Pancreas (tissue), 10 donors: ENCODE measurements at regions not wholly inside any gene's neighbourhood (a gene's known extent, or its start where the extent isn't known, plus 50 kb on each side); places are given as distances from the start of the nearest gene placed in this dataset.
"Not testable (repeated sequence)": the region's sequence is repeated elsewhere in the genome, so short reads cannot be mapped to it uniquely, and the experiment has no call there.

Source experiments
- ATAC-seq, 4 donors: fragments of 200-7000 bp; cut with Tn5 transposase; one replicate each; pipeline versions ENCODE4 v1.8.0 to v1.9.1; 2020; ENCODE audit warnings: mild to moderate bottlenecking in 4 of 4, moderate library complexity in 4 of 4
- DNase-seq, 6 donors: peaks; one replicate each; pipeline ENCODE4 v3.0.0-alpha.2; 2020
- FAIRE-seq: peaks from 2 replicates; lab custom pipeline; 2012; peaks lifted over from hg19 to GRCh38; lab: Jason Lieb, UNC
- H3K27ac ChIP-seq, 4 donors: fragments of 200-600 bp; sonication (generic); 1 replicate in 3 of 4; 2 replicates in 1 of 4; pipeline versions ENCODE4 v1.5.0 to v1.8.0; 2020
- H3K27me3 ChIP-seq, 4 donors: fragments of 200-600 bp; one replicate each; pipeline ENCODE4 v1.8.0; 2021
- H3K36me3 ChIP-seq, 3 donors: fragments of 200-600 bp; sonication (generic) in 1 of 3; one replicate each; pipeline versions ENCODE4 v1.5.0 to v1.8.0; 2020 to 2021
- H3K4me1 ChIP-seq, 3 donors: fragments of 200-600 bp; one replicate each; pipeline ENCODE4 v1.8.0; 2021
- H3K4me3 ChIP-seq, 4 donors: fragments of 200-600 bp; sonication (generic) in 2 of 4; one replicate each; pipeline versions ENCODE4 v1.5.0 to v1.8.0; 2020 to 2021
- H3K9me3 ChIP-seq, 4 donors: fragments of 200-600 bp; one replicate each; pipeline ENCODE4 v1.8.0; 2021
- CTCF ChIP-seq, 4 donors: fragments of 200-600 bp; sonication (generic) in 3 of 4; IDR thresholded peaks; one replicate each; pipeline versions ENCODE4 v1.5.0 to v1.8.0; 2021; ENCODE audit warnings: antibody characterized with exemption in 4 of 4
- WGBS, 2 donors: extraction: QIAGEN DNeasy Blood & Tissue Kit; methylation state at CpG; one replicate each; pipeline ENCODE4 v1.1.7; 2013; 5-methylcytosine and 5-hydroxymethylcytosine counted together
- intact Hi-C, 3 donors: fragments of 100-400 bp; cut with DNase I; formaldehyde crosslinking; loops; one replicate each; pipeline versions ENCODE4 v1.11.1 to v1.14.2; 2022
- donor health status: healthy with polysubstance abuse.
- donor health status: DM: no; HTN: no; CAD: no; lungs with moderate emphysema.
- donor health status: DM: no; HTN: no; CAD: no.
- donor health status: control.
- donor health status: control.
- donor health status: Bipolar disorder and iron deficiency.
- donor health status: DM: yes; HTN: yes; CAD: no.
- donor health status: DM: no; HTN: no; CAD: no.
- donor health status: DM: no; HTN: no; CAD: no.
- donor health status: DM: yes; HTN: yes; CAD: no.

- no peak overlapping the region for H3K4me3 ChIP-seq
- no peaks in the 10 kb centered on the region for H3K36me3 ChIP-seq
- no peak for ATAC-seq
- H3K9me3 ChIP-seq = no peaks in the 10 kb centered on the region
- H3K4me1 ChIP-seq = no peaks in the 10 kb centered on the region
- no peak for FAIRE-seq
- intact Hi-C loops = loop anchor here in 1 of 3 donors (10.0 kb wide), 1 partner anchor 894 kb away; no protein-coding TSS in a partner anchor
- H3K27me3 ChIP-seq = no peaks in the 10 kb centered on the region
- no peak for DNase-seq
- no peak overlapping the region for H3K27ac ChIP-seq
- WGBS, 2 donors = 95 to 98% methylated on average over 5 of the region's 5 CpGs
- TF ChIP-seq CTCF (IDR thresholded peaks at IDR 0.05) = no peak
Measured at GRCh38 chr15:69570997-69571396, 118.4 kb downstream of the RPLP1 start.

- not testable (repeated sequence) for H3K36me3 ChIP-seq, H3K27me3 ChIP-seq, FAIRE-seq, ATAC-seq, H3K27ac ChIP-seq, DNase-seq, H3K9me3 ChIP-seq, H3K4me3 ChIP-seq
- intact Hi-C loops = loop anchor here in 1 of 3 donors (10.0 kb wide), 1 partner anchor 892 kb away; no protein-coding TSS in a partner anchor
- 84 to 88% methylated on average over 2 of the region's 2 CpGs for WGBS, 2 donors
- peaks cover 13 to 20% (median 15%) of the 10 kb centered on the region in 3 donors for H3K4me1 ChIP-seq
Measured at GRCh38 chr15:69573278-69573677, 120.7 kb downstream of the RPLP1 start.

DNA sequence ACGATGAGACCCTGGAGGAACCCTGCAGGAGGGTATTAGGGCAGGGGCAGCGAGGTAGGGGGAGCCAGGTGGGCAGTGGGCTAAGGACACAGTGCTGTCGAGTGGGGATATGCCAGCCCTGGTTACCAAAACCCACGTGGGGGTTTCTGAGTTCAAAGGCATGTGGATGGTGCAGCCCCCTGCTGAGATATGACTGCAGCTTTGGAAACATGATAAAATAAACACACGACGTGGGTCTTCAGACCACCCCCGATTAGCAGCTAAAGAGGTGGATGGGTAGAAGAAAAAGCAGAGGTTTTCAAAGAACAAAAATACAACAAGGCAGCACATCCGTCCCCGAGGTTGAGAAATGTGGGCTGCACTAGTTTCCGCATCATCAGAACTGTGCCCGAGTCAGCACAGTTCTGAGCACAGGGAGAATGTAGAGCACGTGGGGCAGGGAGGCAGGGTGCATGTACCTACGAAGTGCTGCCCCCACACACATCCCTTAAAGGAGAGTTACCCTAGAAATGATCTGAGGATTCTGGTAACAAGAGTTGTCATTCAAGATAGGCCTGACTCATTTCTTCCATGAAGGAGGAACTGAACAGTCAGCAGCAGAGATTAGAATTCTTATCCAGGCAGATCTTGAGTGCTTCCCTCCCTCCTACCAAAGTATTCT is 121.3 kb downstream of the RPLP1 start:
- Histone ChIP-seq H3K4me3 (no peak overlapping the region), H3K9me3 (no peaks in the 10 kb centered on the region), H3K4me1 (peaks cover 19 to 26% (median 20%) of the 10 kb centered on the region in 3 donors), H3K27ac (no peak overlapping the region), H3K27me3 (no peaks in the 10 kb centered on the region), H3K36me3 (no peaks in the 10 kb centered on the region)
- DNase-seq (no peak), FAIRE-seq (no peak), ATAC-seq (no peak)
- 72 to 79% methylated on average over 13 of the region's 13 CpGs for WGBS, 2 donors
- no peak for TF ChIP-seq CTCF (IDR thresholded peaks at IDR 0.05)
- intact Hi-C loops = loop anchor here in 1 of 3 donors (10.0 kb wide), 1 partner anchor 891 kb away; no protein-coding TSS in a partner anchor

DNA sequence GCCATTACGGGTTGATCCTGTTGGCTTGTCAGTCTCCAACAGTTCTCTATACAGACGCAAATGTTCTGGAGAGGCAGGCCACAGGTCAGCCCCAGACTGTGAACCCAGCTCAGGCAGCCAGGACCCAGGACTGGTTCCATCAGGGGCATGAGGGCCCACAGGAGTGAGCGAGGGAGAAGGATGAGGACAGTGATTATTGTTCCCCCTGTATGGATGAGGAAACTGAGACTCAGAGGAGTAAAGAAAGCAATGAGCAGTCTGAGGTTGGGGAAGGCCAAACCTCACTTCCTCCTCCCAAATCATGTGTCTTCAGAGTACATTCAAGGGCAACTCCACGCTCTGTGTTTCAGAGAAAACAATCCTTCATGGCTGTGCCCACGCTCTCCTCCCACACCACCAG is 121.9 kb downstream of the RPLP1 start:
- H3K27me3 ChIP-seq = no peaks in the 10 kb centered on the region
- H3K9me3 ChIP-seq = no peaks in the 10 kb centered on the region
- H3K4me3 ChIP-seq = no peak overlapping the region
- intact Hi-C loops = loop anchor here in 1 of 3 donors (10.0 kb wide), 1 partner anchor 890 kb away; no protein-coding TSS in a partner anchor
- no peaks in the 10 kb centered on the region for H3K36me3 ChIP-seq
- H3K27ac ChIP-seq = no peak overlapping the region
- no peak for TF ChIP-seq CTCF (IDR thresholded peaks at IDR 0.05)
- DNase-seq (no peak), FAIRE-seq (no peak), ATAC-seq (no peak)
- WGBS, 2 donors = 91 to 92% methylated on average over 5 of the region's 5 CpGs
- peaks cover 23 to 32% (median 25%) of the 10 kb centered on the region in 3 donors for H3K4me1 ChIP-seq

DNA sequence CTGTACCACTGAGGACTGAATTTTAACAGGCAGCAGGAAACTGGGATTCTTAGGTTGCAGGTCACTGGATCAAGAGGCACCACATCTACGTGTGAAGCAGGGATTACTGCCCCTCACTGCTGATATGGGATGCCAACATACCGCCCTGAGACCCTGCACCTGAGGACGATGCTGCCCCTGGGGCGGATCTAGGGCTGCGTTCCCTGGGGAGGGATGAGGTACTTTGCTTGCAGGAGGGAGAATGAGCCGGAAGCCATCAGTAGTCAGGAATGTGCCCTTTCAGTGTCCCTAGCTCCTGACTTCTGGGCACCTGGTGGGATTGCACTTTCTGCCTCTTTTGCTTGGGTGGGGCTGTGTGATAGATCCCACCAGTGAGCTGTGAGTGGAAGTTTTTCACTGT is 122.8 kb downstream of the RPLP1 start:
- peaks cover 23 to 37% (median 31%) of the 10 kb centered on the region in 3 donors for H3K4me1 ChIP-seq
- no peak for TF ChIP-seq CTCF (IDR thresholded peaks at IDR 0.05)
- intact Hi-C loops = loop anchor here in 1 of 3 donors (10.0 kb wide), 1 partner anchor 889 kb away; no protein-coding TSS in a partner anchor
- WGBS, 2 donors = 88 to 91% methylated on average over 6 of the region's 6 CpGs
- H3K27me3 ChIP-seq = no peaks in the 10 kb centered on the region
- ATAC-seq = no peak
- no peak overlapping the region for H3K4me3 ChIP-seq
- no peak for DNase-seq
- H3K9me3 ChIP-seq = no peaks in the 10 kb centered on the region
- FAIRE-seq = no peak
- no peaks in the 10 kb centered on the region for H3K36me3 ChIP-seq
- no peak overlapping the region for H3K27ac ChIP-seq
